ENCODE measurements at regions not wholly inside any gene's neighbourhood (a gene's known extent, or its start where the extent isn't known, plus 50 kb on each side); places are given as distances from the start of the nearest gene placed in this dataset.

DNA sequence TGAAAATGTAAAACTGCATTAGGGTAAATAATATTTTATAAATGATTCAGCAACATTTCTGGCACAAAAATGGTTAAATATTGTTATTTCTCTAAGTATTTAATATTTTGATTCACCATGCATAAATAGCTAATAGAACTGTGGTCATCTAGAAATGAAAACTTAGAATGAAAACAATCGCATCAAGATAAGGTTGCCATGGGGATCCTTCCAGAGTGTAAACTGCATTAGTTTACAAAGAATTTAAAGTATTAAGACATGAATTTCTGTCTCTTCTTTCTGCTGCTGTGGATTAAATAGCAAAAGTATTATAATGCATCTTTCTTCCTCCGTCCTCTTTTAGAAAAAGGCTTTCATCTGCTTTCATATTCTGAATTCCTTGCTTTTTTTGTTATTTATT lies 1064.6 kb upstream of the SLIT2 start:
- TF ChIP-seq CTCF (conservative IDR thresholded peaks at IDR 0.05 in 1 of 2, IDR thresholded peaks at IDR 0.05 in 1 of 2; ENCODE audit: extremely low read depth in 1 of 2, insufficient read depth in 1 of 2, low read depth in 1 of 2, low read length in 2 of 2) = no peak
- no peak for TF ChIP-seq EZH2 (IDR thresholded peaks at IDR 0.05; ENCODE audit: borderline replicate concordance, low read length)
